Mesenchymal stem cell (in vitro differentiated cells and primary cell): ENCODE measurements at regions not wholly inside any gene's neighbourhood (a gene's known extent, or its start where the extent isn't known, plus 50 kb on each side); places are given as distances from the start of the nearest gene placed in this dataset.

Experiments used
- DNase-seq: peaks from one replicate; pipeline ENCODE4 v3.0.0-alpha.2; 2013
- H2AFZ ChIP-seq: one replicate; pipeline ENCODE4 v1.6.1; 2013; ENCODE audit warnings: low read depth, mild to moderate bottlenecking, control low read depth, inconsistent platforms, low read length, moderate library complexity
- H2AK5ac ChIP-seq: 2 replicates; pipeline ENCODE4 v1.6.1; 2013; ENCODE audit warnings: low read length, moderate library complexity, mild to moderate bottlenecking, inconsistent platforms; ENCODE audit not compliant: severe bottlenecking
- H2BK120ac ChIP-seq: one replicate; pipeline ENCODE4 v1.6.1; 2013; ENCODE audit warnings: low read depth, mild to moderate bottlenecking, inconsistent platforms, low read length, moderate library complexity
- H2BK12ac ChIP-seq, 2 experiments: one replicate each; pipeline ENCODE4 v1.6.1; 2013; ENCODE audit warnings: inconsistent platforms in 2 of 2, low read length in 2 of 2, mild to moderate bottlenecking in 2 of 2, moderate library complexity in 2 of 2, control low read depth in 1 of 2
- H2BK15ac ChIP-seq: one replicate; pipeline ENCODE4 v1.6.1; 2013; ENCODE audit warnings: mild to moderate bottlenecking, low read depth, inconsistent platforms; ENCODE audit not compliant: poor library complexity, severe bottlenecking
- H2BK5ac ChIP-seq: 2 replicates; pipeline ENCODE4 v1.6.1; 2013; ENCODE audit warnings: low read depth, mild to moderate bottlenecking, low read length, control low read depth, inconsistent platforms; ENCODE audit not compliant: poor library complexity, severe bottlenecking
- H3K14ac ChIP-seq, 2 experiments: one replicate each; pipeline ENCODE4 v1.6.1; 2013; ENCODE audit warnings: inconsistent platforms in 2 of 2, low read length in 2 of 2, control low read depth in 1 of 2, mild to moderate bottlenecking in 1 of 2, moderate library complexity in 1 of 2
- H3K18ac ChIP-seq, 2 experiments: one replicate each; pipeline ENCODE4 v1.6.1; 2013; ENCODE audit warnings: inconsistent platforms in 2 of 2, low read length in 2 of 2, control low read depth in 1 of 2, low read depth in 1 of 2, mild to moderate bottlenecking in 1 of 2
- H3K23ac ChIP-seq, 2 experiments: one replicate each; pipeline ENCODE4 v1.6.1; 2013; ENCODE audit warnings: inconsistent platforms in 2 of 2, low read length in 2 of 2, mild to moderate bottlenecking in 2 of 2, moderate library complexity in 2 of 2, control low read depth in 1 of 2
- H3K27ac ChIP-seq: 2 replicates; pipeline ENCODE4 v1.5.1; 2013; ENCODE audit warnings: mild to moderate bottlenecking, moderate library complexity, low read length, control low read depth, inconsistent platforms; ENCODE audit not compliant: poor library complexity, severe bottlenecking
- H3K27me3 ChIP-seq, 2 experiments: 2 replicates each; pipeline versions ENCODE4 v1.6.1 to v1.7.0; 2013; ENCODE audit warnings: low read length in 2 of 2, mild to moderate bottlenecking in 2 of 2, moderate library complexity in 2 of 2, control low read depth in 1 of 2, inconsistent platforms in 1 of 2; ENCODE audit not compliant: control insufficient read depth in 1 of 2, insufficient read depth in 1 of 2
- H3K36me3 ChIP-seq, 2 experiments: 2 replicates each; pipeline versions ENCODE4 v1.6.1 to v1.7.0; 2013; ENCODE audit warnings: low read length in 2 of 2, control low read depth in 1 of 2, inconsistent platforms in 1 of 2, low read depth in 1 of 2, mild to moderate bottlenecking in 1 of 2; ENCODE audit not compliant: insufficient read depth in 2 of 2, control insufficient read depth in 1 of 2
- H3K4ac ChIP-seq, 2 experiments: one replicate each; pipeline ENCODE4 v1.6.1; 2013; ENCODE audit warnings: inconsistent platforms in 2 of 2, low read length in 2 of 2, mild to moderate bottlenecking in 2 of 2, moderate library complexity in 2 of 2, control low read depth in 1 of 2, low read depth in 1 of 2
- H3K4me1 ChIP-seq: 2 replicates; pipeline ENCODE4 v1.6.1; 2013; ENCODE audit warnings: low read depth, low read length, control low read depth; ENCODE audit not compliant: control insufficient read depth, insufficient read depth
- H3K4me2 ChIP-seq: 2 replicates; pipeline ENCODE4 v1.6.1; 2013; ENCODE audit warnings: low read length, mild to moderate bottlenecking, inconsistent platforms; ENCODE audit not compliant: poor library complexity, severe bottlenecking
- H3K4me3 ChIP-seq, 2 experiments: 2 replicates each; pipeline versions ENCODE4 v1.5.1 to v1.7.0; 2013; ENCODE audit warnings: low read length in 2 of 2, mild to moderate bottlenecking in 2 of 2, control low read depth in 1 of 2, low read depth in 1 of 2; ENCODE audit not compliant: insufficient read depth in 1 of 2
- H3K79me1 ChIP-seq: replicated peaks from 2 replicates; pipeline ENCODE4 v1.6.1; 2013; ENCODE audit warnings: mild to moderate bottlenecking, control low read depth, low read length, inconsistent platforms; ENCODE audit not compliant: poor library complexity, severe bottlenecking
- H3K9ac ChIP-seq: 2 replicates; pipeline ENCODE4 v1.7.0; 2013; ENCODE audit warnings: mild to moderate bottlenecking, low read length, moderate library complexity
- H3K9me3 ChIP-seq: 2 replicates; pipeline ENCODE4 v1.7.0; 2013; ENCODE audit warnings: mild to moderate bottlenecking, low read length; ENCODE audit not compliant: control insufficient read depth
- H4K8ac ChIP-seq: one replicate; pipeline ENCODE4 v1.6.1; 2013; ENCODE audit warnings: inconsistent platforms, mild to moderate bottlenecking, low read length, moderate library complexity
- H4K91ac ChIP-seq: one replicate; pipeline ENCODE4 v1.6.1; 2013; ENCODE audit warnings: mild to moderate bottlenecking, low read length, inconsistent platforms
- WGBS: methylation state at CpG from one replicate; pipeline ENCODE4 v1.1.7; 2013; ENCODE audit warnings: mixed read lengths; 5-methylcytosine and 5-hydroxymethylcytosine counted together

DNA sequence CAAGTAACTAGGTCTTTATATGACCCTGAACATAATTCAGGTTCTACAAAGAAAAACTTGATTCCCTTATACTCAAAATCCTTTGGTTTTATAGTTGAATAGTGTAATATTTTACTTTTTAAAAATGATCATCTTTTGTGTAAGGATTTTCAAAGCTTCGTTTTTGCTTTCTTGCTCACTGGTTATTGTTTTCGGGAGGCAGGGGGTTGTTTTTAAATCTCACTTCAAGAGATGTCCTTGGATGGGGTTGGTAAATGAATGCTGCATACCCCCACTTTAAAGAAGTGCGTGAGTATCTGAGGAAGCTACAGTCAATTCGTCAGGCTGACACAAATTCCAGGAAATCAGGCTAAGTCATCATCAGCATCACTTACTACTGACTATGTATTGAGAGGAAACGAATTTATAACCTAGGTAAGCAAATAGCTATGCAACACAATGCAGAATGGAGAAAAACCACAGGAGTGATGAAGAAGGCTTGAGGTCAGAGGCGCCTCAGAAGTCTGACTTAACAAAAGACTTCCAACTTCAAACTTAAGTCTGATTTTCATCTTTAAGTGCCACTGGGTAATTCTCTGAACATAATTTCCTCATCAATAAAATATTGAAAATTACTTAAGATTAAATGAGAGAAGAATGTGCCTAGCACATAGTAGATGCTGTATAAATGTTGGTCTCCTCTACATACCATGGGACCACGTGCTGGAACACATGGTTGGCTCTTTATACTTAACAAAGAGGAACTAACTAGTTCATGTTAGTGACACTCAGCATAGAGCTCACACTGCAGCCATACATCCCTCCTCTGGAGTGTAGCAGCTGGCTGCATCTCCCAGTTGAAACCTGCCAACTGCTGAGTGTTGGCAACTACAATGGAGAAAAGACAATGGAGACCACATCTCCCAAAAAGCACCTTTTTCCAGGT lies 106.0 kb upstream of the KIF2A start:
- H3K14ac ChIP-seq: no peak overlapping the region
- 83% methylated on average over 4 of the region's 7 CpGs for WGBS
- H3K36me3 ChIP-seq: no peaks in the 10 kb centered on the region
- no peak overlapping the region for H3K4me2 ChIP-seq
- H3K9ac ChIP-seq: no peak overlapping the region
- no peak overlapping the region for H2BK15ac ChIP-seq
- H3K9me3 ChIP-seq: no peaks in the 10 kb centered on the region
- no peak overlapping the region for H2AFZ ChIP-seq
- H2BK5ac ChIP-seq: no peak overlapping the region
- no peak overlapping the region for H2BK12ac ChIP-seq
- no peak for DNase-seq
- H3K27me3 ChIP-seq: peaks cover 20 to 38% of the 10 kb centered on the region in 2 experiments
- no peaks in the 10 kb centered on the region for H3K4me1 ChIP-seq
- H3K79me1 ChIP-seq: no peaks in the 10 kb centered on the region
- H3K27ac ChIP-seq: no peak overlapping the region
- no peak overlapping the region for H4K91ac ChIP-seq
- H3K4me3 ChIP-seq: no peak overlapping the region
- no peak overlapping the region for H4K8ac ChIP-seq
- H3K18ac ChIP-seq: no peak overlapping the region
- H2AK5ac ChIP-seq: no peak overlapping the region
- H2BK120ac ChIP-seq: no peak overlapping the region
- H3K4ac ChIP-seq: no peak overlapping the region
- no peak overlapping the region for H3K23ac ChIP-seq

DNA sequence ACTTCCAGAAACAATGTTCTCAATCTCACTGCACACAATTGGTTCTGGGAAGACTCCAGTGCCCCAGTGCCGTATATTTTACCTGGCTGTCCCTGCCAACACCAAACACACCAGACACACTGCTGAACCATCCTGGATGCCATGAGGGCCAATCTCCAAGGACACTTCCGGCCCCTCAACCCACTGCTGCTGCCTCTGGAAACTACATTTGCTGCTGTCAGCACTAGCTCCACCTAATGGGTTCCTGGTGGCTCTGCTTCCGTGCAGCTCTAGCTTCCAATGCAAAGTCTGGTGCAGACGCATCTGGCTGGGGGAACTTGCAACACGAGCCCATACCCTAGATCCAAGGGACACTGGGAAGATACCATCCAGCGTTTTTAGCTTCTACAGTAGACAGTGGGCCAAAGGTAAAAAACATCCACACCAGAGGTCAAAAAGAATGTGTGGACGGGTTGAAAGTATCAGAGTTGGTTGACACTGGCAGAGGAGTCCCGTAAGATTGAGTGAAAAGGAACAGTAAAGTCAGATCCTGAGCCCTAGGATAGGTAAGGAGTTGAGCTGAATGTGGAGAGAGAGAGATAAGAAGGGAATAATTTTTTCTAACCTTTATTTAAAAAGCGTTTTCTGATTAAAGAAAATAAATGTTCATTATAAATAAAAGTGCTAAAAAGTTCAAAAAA lies 99.7 kb upstream of the KIF2A start:
- 53% methylated on average over 8 of the region's 9 CpGs for WGBS
- H3K23ac ChIP-seq: no peak overlapping the region
- no peak overlapping the region for H3K4ac ChIP-seq
- H2BK5ac ChIP-seq: no peak overlapping the region
- no peak overlapping the region for H2BK120ac ChIP-seq
- H4K8ac ChIP-seq: no peak overlapping the region
- no peak overlapping the region for H2AFZ ChIP-seq
- no peak overlapping the region for H2BK15ac ChIP-seq
- H3K9me3 ChIP-seq: no peaks in the 10 kb centered on the region
- H3K18ac ChIP-seq: no peak overlapping the region
- no peak overlapping the region for H2AK5ac ChIP-seq
- no peak overlapping the region for H4K91ac ChIP-seq
- H3K79me1 ChIP-seq: no peaks in the 10 kb centered on the region
- no peak overlapping the region for H3K9ac ChIP-seq
- H3K27ac ChIP-seq: no peak overlapping the region
- H3K27me3 ChIP-seq: peaks cover 0 to 27% of the 10 kb centered on the region in 2 experiments
- no peaks in the 10 kb centered on the region for H3K4me1 ChIP-seq
- H3K36me3 ChIP-seq: no peaks in the 10 kb centered on the region
- H3K4me2 ChIP-seq: no peak overlapping the region
- H2BK12ac ChIP-seq: no peak overlapping the region
- H3K4me3 ChIP-seq: no peak overlapping the region
- peak; percentile 2 for DNase-seq
- H3K14ac ChIP-seq: no peak overlapping the region

DNA sequence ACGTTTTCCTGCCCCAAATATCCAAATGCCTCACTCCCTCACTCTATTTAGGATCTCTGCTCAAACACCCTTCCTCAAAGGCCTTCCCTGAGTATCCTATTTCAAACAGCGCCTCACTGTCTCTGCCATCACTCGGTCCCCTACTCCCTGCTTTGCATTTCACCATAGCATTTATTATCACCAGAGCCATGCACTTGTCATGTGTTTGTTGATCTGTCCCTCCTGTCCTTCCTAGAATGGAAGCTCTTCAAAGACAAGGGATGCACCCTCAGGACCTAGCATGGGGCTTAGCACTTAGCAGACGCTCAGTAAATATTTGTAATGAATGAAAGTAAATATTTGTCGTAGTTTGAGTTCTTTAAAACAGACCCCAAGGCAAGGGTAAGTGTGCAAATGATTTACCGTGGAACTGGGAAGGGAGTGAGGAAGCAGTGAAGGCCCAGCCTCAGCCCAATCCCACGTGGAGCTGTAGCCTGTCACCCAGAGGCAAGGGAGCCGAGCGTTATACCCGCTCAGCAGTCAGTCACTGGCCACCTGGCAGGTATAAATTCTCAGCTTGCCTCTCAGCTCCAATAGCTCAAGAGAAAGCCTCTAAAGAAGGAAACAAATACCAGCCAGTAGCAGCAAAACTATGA lies 97.7 kb upstream of the KIF2A start:
- 35% methylated on average over 10 of the region's 10 CpGs for WGBS
- Histone ChIP-seq H3K18ac (no peak overlapping the region), H3K14ac (no peak overlapping the region), H2AFZ (no peak overlapping the region), H3K9ac (no peak overlapping the region), H3K4me1 (no peaks in the 10 kb centered on the region), H3K4me3 (no peak overlapping the region), H3K36me3 (no peaks in the 10 kb centered on the region), H3K4me2 (no peak overlapping the region), H2BK5ac (no peak overlapping the region), H3K27ac (no peak overlapping the region), H3K79me1 (no peaks in the 10 kb centered on the region), H3K27me3 (peaks cover 3 to 38% of the 10 kb centered on the region in 2 experiments), H2BK15ac (no peak overlapping the region), H3K23ac (no peak overlapping the region), H3K4ac (no peak overlapping the region), H4K91ac (no peak overlapping the region), H4K8ac (no peak overlapping the region), H2BK12ac (no peak overlapping the region), H2AK5ac (no peak overlapping the region), H2BK120ac (no peak overlapping the region), H3K9me3 (no peaks in the 10 kb centered on the region)
- no peak for DNase-seq

DNA sequence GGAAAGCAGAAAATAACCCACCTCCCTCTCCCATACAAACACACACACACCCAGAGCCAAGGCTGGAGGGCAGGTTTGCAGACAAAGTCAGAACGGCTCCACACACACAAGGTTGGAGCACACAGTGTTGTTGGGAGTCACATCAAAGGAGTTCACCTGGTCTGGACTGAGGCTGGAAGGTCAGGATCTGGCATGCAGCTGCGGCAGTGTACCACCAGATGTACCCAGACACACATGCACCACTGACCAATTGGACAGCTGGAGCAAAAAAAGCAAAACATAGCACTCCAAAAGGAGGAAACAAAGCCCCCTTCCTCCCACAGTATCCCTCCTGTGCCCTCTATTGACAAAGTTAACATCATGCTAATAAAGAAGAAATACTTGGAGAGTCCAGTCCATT lies 94.6 kb upstream of the KIF2A start:
- Histone ChIP-seq H3K4me3 (no peak overlapping the region), H2BK15ac (no peak overlapping the region), H3K27ac (no peak overlapping the region), H3K4ac (no peak overlapping the region), H3K27me3 (peaks cover 3 to 19% of the 10 kb centered on the region in 2 experiments), H3K36me3 (no peaks in the 10 kb centered on the region), H3K79me1 (no peaks in the 10 kb centered on the region), H3K9ac (no peak overlapping the region), H2AFZ (no peak overlapping the region), H3K4me1 (no peaks in the 10 kb centered on the region), H3K23ac (no peak overlapping the region), H2BK120ac (no peak overlapping the region), H3K18ac (no peak overlapping the region), H4K8ac (no peak overlapping the region), H3K9me3 (peaks cover 7% of the 10 kb centered on the region), H2BK12ac (no peak overlapping the region), H2BK5ac (no peak overlapping the region), H2AK5ac (no peak overlapping the region), H3K14ac (no peak overlapping the region), H4K91ac (no peak overlapping the region), H3K4me2 (no peak overlapping the region)
- no peak for DNase-seq
- WGBS: 83% methylated on average over 2 of the region's 2 CpGs
